Activated naive CD8-positive, alpha-beta T cell treated with anti-CD3 and anti-CD28 coated beads, Interleukin-2, amount 50 U/mL, for 24 hours (primary cell): ENCODE measurements at regions not wholly inside any gene's neighbourhood (a gene's known extent, or its start where the extent isn't known, plus 50 kb on each side); places are given as distances from the start of the nearest gene placed in this dataset.
"Not testable (repeated sequence)": the region's sequence is repeated elsewhere in the genome, so short reads cannot be mapped to it uniquely, and the experiment has no call there.

Experiments
- ATAC-seq: fragments of 150-1000 bp; cut with Tn5 transposase; one replicate; pipeline ENCODE4 v1.10.0; 2021
- DNase-seq: peaks from one replicate; pipeline ENCODE4 v3.0.0; 2021
- H3K27ac Mint-ChIP-seq: one replicate; pipeline ENCODE4 v1.8.0; 2021; ENCODE audit warnings: mild to moderate bottlenecking, mixed read lengths
- H3K27me3 Mint-ChIP-seq: one replicate; pipeline ENCODE4 v1.8.0; 2021; ENCODE audit warnings: mixed read lengths
- H3K36me3 Mint-ChIP-seq: one replicate; pipeline ENCODE4 v1.8.0; 2021; ENCODE audit warnings: low read depth, mixed read lengths
- H3K4me1 Mint-ChIP-seq: one replicate; pipeline ENCODE4 v1.8.0; 2021; ENCODE audit warnings: mixed read lengths
- H3K4me3 Mint-ChIP-seq: one replicate; pipeline ENCODE4 v1.8.0; 2021; ENCODE audit warnings: mild to moderate bottlenecking, moderate library complexity, mixed read lengths
- H3K9me3 Mint-ChIP-seq: one replicate; pipeline ENCODE4 v1.8.0; 2021; ENCODE audit warnings: mixed read lengths

DNA sequence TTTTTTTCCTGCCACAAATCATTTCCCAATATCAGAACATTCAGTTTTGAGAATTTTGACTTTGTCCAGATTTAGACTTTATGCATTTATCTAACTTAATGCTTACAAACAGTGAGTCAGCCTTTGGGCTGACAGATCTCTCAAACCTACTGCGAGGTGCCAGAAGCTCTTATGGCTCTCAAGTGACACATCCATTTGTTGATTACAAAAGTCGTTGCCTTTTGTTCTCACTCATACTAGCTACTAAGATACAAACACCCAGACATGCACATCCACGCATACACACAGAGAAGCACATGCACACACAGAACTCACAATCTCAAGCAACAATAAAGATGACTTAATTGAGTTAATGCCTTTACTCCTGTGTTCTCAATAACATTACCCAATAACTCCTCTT lies 1147.5 kb downstream of the DIAPH3 start:
- Mint-ChIP-seq H3K36me3 (no peaks in the 10 kb centered on the region), H3K27ac (no peak overlapping the region)
- no peak for ATAC-seq

GRCh38 chr13:59024434-59024833 lies 1139.3 kb downstream of the DIAPH3 start:
- no peak overlapping the region for H3K4me3 Mint-ChIP-seq
- no peak overlapping the region for H3K27ac Mint-ChIP-seq
- no peak for ATAC-seq
- no peaks in the 10 kb centered on the region for H3K27me3 Mint-ChIP-seq
- DNase-seq: no peak
- no peaks in the 10 kb centered on the region for H3K4me1 Mint-ChIP-seq
- peaks cover 7% of the 10 kb centered on the region for H3K9me3 Mint-ChIP-seq
- H3K36me3 Mint-ChIP-seq: no peaks in the 10 kb centered on the region

More for the DNA sequence above, 1147.5 kb downstream of the DIAPH3 start:
- no peaks in the 10 kb centered on the region for H3K4me1 Mint-ChIP-seq
- no peaks in the 10 kb centered on the region for H3K9me3 Mint-ChIP-seq
- H3K4me3 Mint-ChIP-seq: no peak overlapping the region
- no peak for DNase-seq
- H3K27me3 Mint-ChIP-seq: no peaks in the 10 kb centered on the region

DNA sequence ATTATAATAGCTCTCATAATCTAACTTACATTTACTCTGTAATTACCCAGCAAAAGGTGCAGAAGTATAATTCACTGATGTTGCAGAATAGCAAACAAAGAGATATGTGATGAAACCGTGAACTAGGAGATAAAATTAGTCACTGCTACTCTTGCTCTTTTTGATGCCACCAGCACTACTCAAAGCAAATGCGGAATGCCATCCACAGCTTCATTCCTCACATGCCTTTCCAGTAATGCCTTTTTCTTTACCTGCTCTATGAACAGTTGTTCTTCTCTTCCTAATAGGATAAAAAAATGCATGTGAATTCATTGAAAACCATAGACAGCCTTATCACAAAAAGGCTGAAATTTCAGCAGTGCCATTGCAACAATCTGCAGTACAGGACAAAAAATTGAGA lies 1129.5 kb downstream of the DIAPH3 start:
- no peak for DNase-seq
- H3K4me1 Mint-ChIP-seq: no peaks in the 10 kb centered on the region
- no peaks in the 10 kb centered on the region for H3K36me3 Mint-ChIP-seq
- H3K27me3 Mint-ChIP-seq: no peaks in the 10 kb centered on the region
- ATAC-seq: no peak
- H3K4me3 Mint-ChIP-seq: no peak overlapping the region
- peaks cover 8% of the 10 kb centered on the region for H3K9me3 Mint-ChIP-seq
- no peak overlapping the region for H3K27ac Mint-ChIP-seq

DNA sequence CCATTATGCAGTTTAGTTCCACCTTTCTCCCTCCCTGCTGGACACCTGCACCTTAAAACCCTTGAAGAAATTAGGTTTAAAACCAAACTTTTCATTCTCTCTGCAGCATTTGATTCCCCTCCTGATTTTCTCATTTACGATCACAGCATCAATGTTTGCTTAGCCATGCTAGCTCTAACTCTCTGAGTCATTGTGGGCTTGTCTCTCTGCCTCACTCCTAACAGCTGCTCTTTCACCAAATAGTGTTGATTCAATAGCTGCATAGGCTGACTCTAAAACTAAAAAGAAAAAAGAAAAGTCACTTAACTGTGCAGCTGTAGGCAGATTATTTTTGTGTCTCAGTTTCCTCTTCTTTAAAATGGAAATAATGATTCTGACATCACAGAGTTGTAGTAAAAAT lies 1124.9 kb downstream of the DIAPH3 start:
- H3K27ac Mint-ChIP-seq: no peak overlapping the region
- peaks cover 15% of the 10 kb centered on the region for H3K9me3 Mint-ChIP-seq
- no peak overlapping the region for H3K4me3 Mint-ChIP-seq
- ATAC-seq (no peak), DNase-seq (no peak)
- H3K36me3 Mint-ChIP-seq: no peaks in the 10 kb centered on the region
- no peaks in the 10 kb centered on the region for H3K27me3 Mint-ChIP-seq
- H3K4me1 Mint-ChIP-seq: no peaks in the 10 kb centered on the region

- DNase-seq (no peak), ATAC-seq (no peak)
- Mint-ChIP-seq H3K9me3 (peaks cover 11% of the 10 kb centered on the region), H3K27me3 (no peaks in the 10 kb centered on the region), H3K27ac (no peak overlapping the region), H3K4me3 (no peak overlapping the region), H3K36me3 (no peaks in the 10 kb centered on the region), H3K4me1 (no peaks in the 10 kb centered on the region)
Measured at GRCh38 chr13:59043016-59043415, 1120.7 kb downstream of the DIAPH3 start.

DNA sequence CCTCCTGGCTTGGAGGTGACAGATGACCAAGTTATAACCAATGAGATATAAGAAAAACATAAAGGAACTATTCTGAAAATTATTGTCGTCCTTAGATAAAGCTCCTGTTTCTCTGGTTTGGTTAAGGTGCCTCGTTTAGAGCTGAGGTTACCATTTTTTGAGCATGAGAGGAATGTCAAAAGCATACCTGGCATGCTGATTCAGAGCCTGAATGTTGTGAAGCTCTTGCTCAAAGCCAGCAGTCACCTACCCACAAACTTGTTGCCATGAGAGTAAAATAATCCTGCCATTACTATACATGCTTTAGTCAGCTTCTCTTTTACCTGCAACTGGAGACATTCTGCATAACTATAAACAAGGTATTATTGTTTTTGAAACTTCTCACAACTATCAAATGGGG lies 1116.2 kb downstream of the DIAPH3 start:
- no peaks in the 10 kb centered on the region for H3K9me3 Mint-ChIP-seq
- H3K4me1 Mint-ChIP-seq: no peaks in the 10 kb centered on the region
- no peaks in the 10 kb centered on the region for H3K36me3 Mint-ChIP-seq
- ATAC-seq: no peak
- H3K4me3 Mint-ChIP-seq: no peak overlapping the region
- H3K27me3 Mint-ChIP-seq: no peaks in the 10 kb centered on the region
- no peak overlapping the region for H3K27ac Mint-ChIP-seq
- no peak for DNase-seq

GRCh38 chr13:59061621-59062020 lies 1102.1 kb downstream of the DIAPH3 start:
- peaks cover 2% of the 10 kb centered on the region for H3K27me3 Mint-ChIP-seq
- ATAC-seq: no peak
- no peak overlapping the region for H3K27ac Mint-ChIP-seq
- no peaks in the 10 kb centered on the region for H3K36me3 Mint-ChIP-seq
- no peaks in the 10 kb centered on the region for H3K4me1 Mint-ChIP-seq
- no peak for DNase-seq
- H3K9me3 Mint-ChIP-seq: no peaks in the 10 kb centered on the region
- H3K4me3 Mint-ChIP-seq: no peak overlapping the region

DNA sequence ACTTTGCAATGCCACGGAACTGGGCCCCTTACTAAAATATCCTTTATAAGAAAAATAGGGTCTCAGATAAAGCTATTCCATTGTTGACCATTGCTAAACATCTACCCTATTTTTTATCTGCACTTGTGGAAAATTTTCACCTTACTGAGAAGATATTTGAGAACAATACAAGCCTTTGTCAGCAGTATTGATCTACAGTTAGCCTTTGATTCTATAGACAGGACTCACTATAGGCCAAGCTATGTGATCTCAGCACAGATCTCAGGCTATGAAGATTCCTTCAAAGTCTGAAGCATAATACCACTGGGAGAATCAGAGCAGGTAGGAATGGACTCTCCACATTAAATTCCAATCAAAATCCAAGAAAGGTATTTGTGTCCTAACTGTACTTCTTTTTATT lies 1099.7 kb downstream of the DIAPH3 start:
- Mint-ChIP-seq H3K4me1 (no peaks in the 10 kb centered on the region), H3K36me3 (no peaks in the 10 kb centered on the region), H3K27me3 (no peaks in the 10 kb centered on the region), H3K27ac (no peak overlapping the region), H3K4me3 (no peak overlapping the region), H3K9me3 (no peaks in the 10 kb centered on the region)
- ATAC-seq (no peak), DNase-seq (no peak)

GRCh38 chr13:59076386-59076785 lies 1087.3 kb downstream of the DIAPH3 start:
- ATAC-seq, H3K4me3 Mint-ChIP-seq, H3K27ac Mint-ChIP-seq, H3K36me3 Mint-ChIP-seq, H3K4me1 Mint-ChIP-seq, H3K27me3 Mint-ChIP-seq, DNase-seq: not testable (repeated sequence)
- peaks cover 38% of the 10 kb centered on the region for H3K9me3 Mint-ChIP-seq

- ATAC-seq (no peak), DNase-seq (no peak)
- Mint-ChIP-seq H3K4me1 (no peaks in the 10 kb centered on the region), H3K36me3 (no peaks in the 10 kb centered on the region), H3K9me3 (peaks cover 17% of the 10 kb centered on the region), H3K4me3 (no peak overlapping the region), H3K27ac (no peak overlapping the region), H3K27me3 (no peaks in the 10 kb centered on the region)
Measured at GRCh38 chr13:59086147-59086546, 1077.6 kb downstream of the DIAPH3 start.

GRCh38 chr13:59088716-59089115 lies 1075.0 kb downstream of the DIAPH3 start:
- no peaks in the 10 kb centered on the region for H3K4me1 Mint-ChIP-seq

DNA sequence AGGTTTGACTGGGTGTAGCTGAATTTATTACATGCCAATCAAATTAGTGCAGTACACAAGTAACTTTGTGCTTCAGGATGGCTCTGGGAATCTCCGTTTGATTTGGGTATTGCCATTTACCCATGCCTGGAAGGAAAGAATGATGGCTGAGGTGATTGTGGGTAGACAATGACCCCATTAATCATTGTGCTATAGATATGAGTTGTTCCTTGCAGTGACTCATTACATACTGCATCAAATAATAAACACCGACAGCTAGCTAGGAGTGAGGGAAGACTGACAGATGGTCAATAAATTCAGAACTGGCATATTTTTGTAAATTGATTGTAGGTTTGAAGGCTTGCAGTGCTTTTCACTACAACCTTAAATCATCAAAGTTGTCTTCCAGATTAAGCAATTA lies 1069.5 kb downstream of the DIAPH3 start:
- no peaks in the 10 kb centered on the region for H3K4me1 Mint-ChIP-seq
- no peaks in the 10 kb centered on the region for H3K36me3 Mint-ChIP-seq
- H3K27ac Mint-ChIP-seq: no peak overlapping the region
- no peaks in the 10 kb centered on the region for H3K27me3 Mint-ChIP-seq
- ATAC-seq: no peak
- no peak overlapping the region for H3K4me3 Mint-ChIP-seq
- peaks cover 3% of the 10 kb centered on the region for H3K9me3 Mint-ChIP-seq
- no peak for DNase-seq

More at GRCh38 chr13:59088716-59089115, 1075.0 kb downstream of the DIAPH3 start:
- H3K27me3 Mint-ChIP-seq: no peaks in the 10 kb centered on the region
- H3K4me3 Mint-ChIP-seq: no peak overlapping the region
- H3K27ac Mint-ChIP-seq: no peak overlapping the region
- no peaks in the 10 kb centered on the region for H3K36me3 Mint-ChIP-seq
- H3K9me3 Mint-ChIP-seq: peaks cover 17% of the 10 kb centered on the region
- ATAC-seq (no peak), DNase-seq (no peak)

DNA sequence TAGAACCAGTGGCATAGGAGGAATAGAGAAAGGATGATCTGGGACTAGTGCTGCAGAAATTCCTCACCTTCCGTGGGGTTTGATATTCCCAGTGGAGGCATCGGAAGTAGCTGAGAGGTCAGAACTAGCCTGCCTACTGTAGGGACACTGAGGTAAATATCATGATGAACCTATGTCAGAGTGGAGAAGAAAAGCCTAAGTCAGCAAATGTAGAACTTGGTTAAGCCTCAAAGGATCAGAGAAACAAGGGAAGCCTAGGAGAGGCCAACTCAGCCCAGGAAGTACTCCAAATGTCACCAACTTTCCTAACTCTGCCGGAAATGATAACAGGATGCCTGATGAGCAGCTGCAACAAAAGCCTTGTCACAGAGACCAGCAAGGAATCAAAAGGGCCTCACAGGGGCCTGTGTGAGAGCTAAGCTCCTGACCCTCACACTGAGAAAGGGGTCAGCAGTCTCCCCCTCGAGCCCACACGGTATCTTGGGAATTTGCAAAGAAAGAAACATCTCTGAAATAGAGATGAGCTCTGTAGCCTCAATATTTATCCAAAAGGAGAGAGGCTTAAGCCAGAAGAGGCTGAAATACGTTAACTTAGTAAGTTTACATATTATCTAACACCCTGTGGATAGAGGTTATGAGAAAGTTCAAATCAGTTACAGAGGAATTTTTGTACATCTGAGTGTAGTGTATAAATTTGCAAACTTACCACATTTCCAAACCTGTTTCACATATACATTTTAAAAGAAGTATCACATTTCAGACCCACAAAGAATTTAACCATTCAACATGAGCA lies 1064.3 kb downstream of the DIAPH3 start:
- H3K4me1 Mint-ChIP-seq: no peaks in the 10 kb centered on the region
- no peak overlapping the region for H3K27ac Mint-ChIP-seq
- no peaks in the 10 kb centered on the region for H3K36me3 Mint-ChIP-seq
- H3K4me3 Mint-ChIP-seq: no peak overlapping the region
- no peak for ATAC-seq
- no peaks in the 10 kb centered on the region for H3K27me3 Mint-ChIP-seq
- no peaks in the 10 kb centered on the region for H3K9me3 Mint-ChIP-seq
- DNase-seq: no peak

- Mint-ChIP-seq H3K4me1 (no peaks in the 10 kb centered on the region), H3K9me3 (peaks cover 16% of the 10 kb centered on the region), H3K27ac (no peak overlapping the region), H3K36me3 (no peaks in the 10 kb centered on the region), H3K4me3 (no peak overlapping the region), H3K27me3 (no peaks in the 10 kb centered on the region)
- DNase-seq: no peak
- ATAC-seq: no peak
Measured at GRCh38 chr13:59103004-59103768, 1060.5 kb downstream of the DIAPH3 start.

GRCh38 chr13:59111751-59112171 lies 1052.0 kb downstream of the DIAPH3 start:
- no peaks in the 10 kb centered on the region for H3K36me3 Mint-ChIP-seq
- no peaks in the 10 kb centered on the region for H3K4me1 Mint-ChIP-seq
- no peak for DNase-seq
- H3K27ac Mint-ChIP-seq: no peak overlapping the region
- no peak for ATAC-seq
- no peaks in the 10 kb centered on the region for H3K27me3 Mint-ChIP-seq
- H3K4me3 Mint-ChIP-seq: no peak overlapping the region
- peaks cover 4% of the 10 kb centered on the region for H3K9me3 Mint-ChIP-seq
